IPS-11a (cell line): ENCODE measurements at regions not wholly inside any gene's neighbourhood (a gene's known extent, or its start where the extent isn't known, plus 50 kb on each side); places are given as distances from the start of the nearest gene placed in this dataset.
A peak's percentile ranks its signal among the peaks of the same experiment; 100 is the strongest.

Experiments used
- H3K4me3 ChIP-seq: one replicate; pipeline ENCODE4 v1.5.1; 2013; ENCODE audit warnings: low read depth, low read length, control low read depth

- H3K4me3 ChIP-seq: peak overlapping the region; percentile 53
Measured at GRCh38 chr3:194003114-194004057, 132.6 kb upstream of the HES1 start.

- H3K4me3 ChIP-seq: no peak overlapping the region
Measured at GRCh38 chr3:194005930-194006501, 129.9 kb upstream of the HES1 start.

- H3K4me3 ChIP-seq: no peak overlapping the region
Measured at GRCh38 chr3:194007592-194008337, 128.2 kb upstream of the HES1 start.

- no peak overlapping the region for H3K4me3 ChIP-seq
Measured at GRCh38 chr3:194009019-194009418, 126.9 kb upstream of the HES1 start.

GRCh38 chr3:194009892-194010533 is 125.9 kb upstream of the HES1 start:
- H3K4me3 ChIP-seq: no peak overlapping the region

- H3K4me3 ChIP-seq: no peak overlapping the region
Measured at GRCh38 chr3:194011807-194012206, 124.1 kb upstream of the HES1 start.

- no peak overlapping the region for H3K4me3 ChIP-seq
Measured at GRCh38 chr3:194013928-194014327, 122.0 kb upstream of the HES1 start.

GRCh38 chr3:194014756-194015155 is 121.2 kb upstream of the HES1 start:
- H3K4me3 ChIP-seq: no peak overlapping the region

GRCh38 chr3:194019398-194020165 is 116.4 kb upstream of the HES1 start:
- no peak overlapping the region for H3K4me3 ChIP-seq

GRCh38 chr3:194022052-194022451 is 113.9 kb upstream of the HES1 start:
- H3K4me3 ChIP-seq: no peak overlapping the region

- no peak overlapping the region for H3K4me3 ChIP-seq
Measured at GRCh38 chr3:194022816-194023215, 113.1 kb upstream of the HES1 start.

- no peak overlapping the region for H3K4me3 ChIP-seq
Measured at GRCh38 chr3:194023501-194024280, 112.3 kb upstream of the HES1 start.

- no peak overlapping the region for H3K4me3 ChIP-seq
Measured at GRCh38 chr3:194025119-194025518, 110.8 kb upstream of the HES1 start.

GRCh38 chr3:194025951-194026350 is 110.0 kb upstream of the HES1 start:
- H3K4me3 ChIP-seq: no peak overlapping the region

GRCh38 chr3:194028434-194029004 is 107.4 kb upstream of the HES1 start:
- no peak overlapping the region for H3K4me3 ChIP-seq

- no peak overlapping the region for H3K4me3 ChIP-seq
Measured at GRCh38 chr3:194029846-194030245, 106.1 kb upstream of the HES1 start.

- no peak overlapping the region for H3K4me3 ChIP-seq
Measured at GRCh38 chr3:194030372-194030771, 105.6 kb upstream of the HES1 start.

GRCh38 chr3:194031349-194031748 is 104.6 kb upstream of the HES1 start:
- H3K4me3 ChIP-seq: no peak overlapping the region
